ENCODE measurements at regions not wholly inside any gene's neighbourhood (a gene's known extent, or its start where the extent isn't known, plus 50 kb on each side); places are given as distances from the start of the nearest gene placed in this dataset.

DNA sequence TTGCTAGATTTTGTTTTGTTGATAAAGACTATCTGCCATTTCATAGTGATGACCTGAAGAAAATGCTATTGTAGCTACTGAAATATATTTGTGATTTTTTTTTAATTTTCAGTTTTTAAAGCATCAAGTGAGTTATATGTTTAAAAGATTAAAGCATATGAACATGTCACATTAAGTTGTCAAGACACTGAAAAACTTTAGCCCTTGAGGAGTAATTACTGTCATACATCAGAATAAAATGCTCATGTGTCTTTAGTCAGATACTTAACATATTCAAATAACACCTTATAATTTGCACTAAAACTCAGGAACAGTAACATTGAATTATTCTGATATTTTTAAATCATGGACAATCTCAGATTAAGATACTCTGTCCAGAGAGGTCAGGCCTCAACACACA is 108.1 kb upstream of the ATXN7L3B start:
- TF ChIP-seq EZH2 (optimal IDR thresholded peaks at IDR 0.05; ENCODE audit: low read depth, low read length) = no peak
- TF ChIP-seq, protein P1, sequence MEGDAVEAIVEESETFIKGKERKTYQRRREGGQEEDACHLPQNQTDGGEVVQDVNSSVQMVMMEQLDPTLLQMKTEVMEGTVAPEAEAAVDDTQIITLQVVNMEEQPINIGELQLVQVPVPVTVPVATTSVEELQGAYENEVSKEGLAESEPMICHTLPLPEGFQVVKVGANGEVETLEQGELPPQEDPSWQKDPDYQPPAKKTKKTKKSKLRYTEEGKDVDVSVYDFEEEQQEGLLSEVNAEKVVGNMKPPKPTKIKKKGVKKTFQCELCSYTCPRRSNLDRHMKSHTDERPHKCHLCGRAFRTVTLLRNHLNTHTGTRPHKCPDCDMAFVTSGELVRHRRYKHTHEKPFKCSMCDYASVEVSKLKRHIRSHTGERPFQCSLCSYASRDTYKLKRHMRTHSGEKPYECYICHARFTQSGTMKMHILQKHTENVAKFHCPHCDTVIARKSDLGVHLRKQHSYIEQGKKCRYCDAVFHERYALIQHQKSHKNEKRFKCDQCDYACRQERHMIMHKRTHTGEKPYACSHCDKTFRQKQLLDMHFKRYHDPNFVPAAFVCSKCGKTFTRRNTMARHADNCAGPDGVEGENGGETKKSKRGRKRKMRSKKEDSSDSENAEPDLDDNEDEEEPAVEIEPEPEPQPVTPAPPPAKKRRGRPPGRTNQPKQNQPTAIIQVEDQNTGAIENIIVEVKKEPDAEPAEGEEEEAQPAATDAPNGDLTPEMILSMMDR (IDR thresholded peaks at IDR 0.05; ENCODE audit: low read length) = no peak

Data from MM.1S (cell line).